ENCODE measurements at regions not wholly inside any gene's neighbourhood (a gene's known extent, or its start where the extent isn't known, plus 50 kb on each side); places are given as distances from the start of the nearest gene placed in this dataset.

DNA sequence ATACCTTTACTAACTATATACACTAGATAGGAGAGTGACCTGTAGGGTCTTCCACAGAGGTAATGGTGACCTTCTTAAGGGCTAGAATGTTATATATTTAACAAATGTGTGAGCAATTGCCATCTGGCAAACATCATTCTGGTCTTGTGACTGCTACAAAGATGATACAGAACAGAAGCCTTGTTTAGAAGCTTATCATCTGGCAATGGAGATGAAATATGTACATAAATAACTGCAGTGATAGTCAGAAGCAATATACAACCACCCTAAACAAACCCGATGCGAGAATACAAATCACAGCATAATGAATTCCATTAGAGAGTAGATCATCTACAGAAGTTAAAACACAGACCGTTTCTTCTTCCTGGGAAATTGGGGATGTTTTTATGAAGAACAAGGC, 952.7 kb upstream of the SLIT2 start:
- TF ChIP-seq POLR2A (IDR thresholded peaks at IDR 0.05; ENCODE audit: low read depth, low read length) (no peak), POLR2AphosphoS5 (IDR thresholded peaks at IDR 0.05; ENCODE audit: low read depth, low read length) (no peak)
